GM21367 (cell line): ENCODE measurements at regions not wholly inside any gene's neighbourhood (a gene's known extent, or its start where the extent isn't known, plus 50 kb on each side); places are given as distances from the start of the nearest gene placed in this dataset.
"Not testable (repeated sequence)": the region's sequence is repeated elsewhere in the genome, so short reads cannot be mapped to it uniquely, and the experiment has no call there.

ENCODE experiments used
- ATAC-seq: cut with Tn5 transposase; IDR thresholded peaks from one replicate; pipeline ENCODE4 v1.9.1; 2021; ENCODE audit not compliant: unreplicated experiment

DNA sequence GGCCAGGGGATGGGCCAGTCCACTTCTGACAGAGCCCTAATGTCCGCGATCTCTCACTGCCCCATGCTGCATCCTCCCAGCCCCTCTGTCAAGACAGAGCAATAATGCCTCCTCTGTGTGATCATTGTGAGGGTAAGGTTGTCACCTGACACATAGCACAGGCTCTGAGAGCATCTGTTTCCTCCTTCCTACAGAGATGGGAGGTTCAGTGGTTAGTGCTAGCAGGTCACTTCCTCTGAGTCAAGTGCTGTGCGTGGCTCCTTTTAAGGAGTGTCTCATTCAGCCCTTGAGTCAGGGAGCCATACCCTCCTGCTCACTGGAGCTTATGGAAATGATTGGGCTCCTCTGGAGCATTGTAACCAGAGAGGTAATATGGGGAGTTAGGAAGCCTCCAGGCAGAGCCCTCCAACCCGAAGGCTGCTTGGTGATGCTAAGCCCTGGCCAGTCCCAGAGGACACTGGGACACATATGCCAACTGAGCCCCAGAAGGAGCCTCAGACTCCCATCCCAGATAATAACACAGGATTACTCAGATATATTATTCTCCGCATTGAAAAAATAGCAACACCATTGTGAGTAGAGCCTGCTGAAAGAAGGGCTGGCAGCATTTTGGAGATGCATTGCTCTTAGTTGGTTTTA lies 189.0 kb downstream of the GALNT1 start:
- no peak for ATAC-seq

DNA sequence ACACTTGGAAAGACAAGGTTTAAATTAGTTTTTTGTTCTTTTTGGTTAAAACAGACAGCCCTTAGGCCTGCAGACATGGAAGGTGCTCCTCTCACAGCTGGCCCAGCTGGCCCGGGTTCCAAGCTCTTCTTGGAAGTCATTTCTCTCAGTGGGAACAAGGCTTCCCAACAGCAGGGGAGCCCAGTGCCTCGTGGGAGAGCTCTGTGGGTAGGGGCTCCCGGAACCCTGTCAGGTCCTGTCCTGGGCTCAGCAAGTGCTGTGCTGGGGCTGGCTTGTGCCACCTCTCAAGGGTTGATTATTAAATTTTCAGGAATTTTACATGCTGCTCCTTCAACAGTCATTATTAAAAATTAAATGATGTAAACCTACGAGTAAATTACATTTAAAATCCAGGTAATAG lies 189.6 kb downstream of the GALNT1 start:
- no peak for ATAC-seq

DNA sequence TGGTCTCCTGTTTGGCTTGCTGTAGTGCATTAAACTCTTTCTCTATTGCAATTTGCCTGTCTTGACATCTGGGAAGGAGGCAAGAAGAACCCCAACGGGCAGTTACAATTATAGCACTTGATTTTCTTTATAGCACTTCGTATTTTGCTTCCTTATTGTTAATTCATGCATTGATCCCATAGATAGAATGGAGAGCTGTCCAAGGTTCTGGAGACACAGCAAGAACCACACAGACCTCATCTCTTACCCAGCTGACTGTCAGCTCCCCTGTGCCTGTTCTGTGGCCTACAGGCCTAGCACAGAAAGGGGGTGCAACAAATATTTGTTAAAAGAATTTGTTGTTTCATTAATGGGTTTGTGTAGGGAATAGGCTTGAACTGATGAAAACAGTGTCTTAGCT lies 194.3 kb downstream of the GALNT1 start:
- ATAC-seq: no peak

DNA sequence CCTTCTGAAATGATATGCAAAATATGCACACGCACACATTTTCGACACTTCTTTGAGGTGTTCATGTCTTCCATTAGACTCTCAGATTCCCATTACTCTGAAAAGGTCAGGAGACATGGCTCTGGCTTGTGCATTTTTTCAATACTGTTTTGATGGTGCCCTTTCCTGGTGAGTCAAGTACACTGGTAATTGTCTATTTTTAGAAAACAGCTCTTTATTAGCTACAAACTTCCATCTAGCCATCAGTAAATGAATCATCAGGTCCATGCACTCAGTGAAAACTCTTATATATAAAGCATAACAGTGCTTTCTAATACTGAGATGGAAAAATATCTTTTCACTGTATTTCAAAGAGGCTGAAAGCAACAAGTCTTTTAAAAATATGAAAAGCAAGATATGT lies 194.9 kb downstream of the GALNT1 start:
- no peak for ATAC-seq

DNA sequence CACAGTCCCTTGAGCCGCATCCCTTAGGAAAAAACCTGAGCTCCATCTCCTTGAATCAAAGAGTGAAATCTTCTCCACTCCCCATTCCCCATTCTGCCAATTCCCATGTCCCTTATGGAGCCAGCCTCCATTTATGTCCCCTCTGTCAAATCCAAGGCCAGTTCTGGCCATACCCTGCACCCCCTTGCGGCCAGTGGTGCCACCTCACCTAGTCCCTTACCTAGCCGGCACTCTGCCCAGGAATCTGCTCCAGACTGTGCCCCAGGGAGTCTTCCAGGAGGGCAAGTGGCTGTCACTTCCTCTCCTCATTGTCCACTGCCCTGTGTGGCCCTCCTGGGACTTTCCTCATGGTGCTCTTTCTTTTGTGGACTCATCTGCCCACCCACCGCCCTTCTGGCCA lies 195.4 kb upstream of the RMP24 start:
- no peak for ATAC-seq

DNA sequence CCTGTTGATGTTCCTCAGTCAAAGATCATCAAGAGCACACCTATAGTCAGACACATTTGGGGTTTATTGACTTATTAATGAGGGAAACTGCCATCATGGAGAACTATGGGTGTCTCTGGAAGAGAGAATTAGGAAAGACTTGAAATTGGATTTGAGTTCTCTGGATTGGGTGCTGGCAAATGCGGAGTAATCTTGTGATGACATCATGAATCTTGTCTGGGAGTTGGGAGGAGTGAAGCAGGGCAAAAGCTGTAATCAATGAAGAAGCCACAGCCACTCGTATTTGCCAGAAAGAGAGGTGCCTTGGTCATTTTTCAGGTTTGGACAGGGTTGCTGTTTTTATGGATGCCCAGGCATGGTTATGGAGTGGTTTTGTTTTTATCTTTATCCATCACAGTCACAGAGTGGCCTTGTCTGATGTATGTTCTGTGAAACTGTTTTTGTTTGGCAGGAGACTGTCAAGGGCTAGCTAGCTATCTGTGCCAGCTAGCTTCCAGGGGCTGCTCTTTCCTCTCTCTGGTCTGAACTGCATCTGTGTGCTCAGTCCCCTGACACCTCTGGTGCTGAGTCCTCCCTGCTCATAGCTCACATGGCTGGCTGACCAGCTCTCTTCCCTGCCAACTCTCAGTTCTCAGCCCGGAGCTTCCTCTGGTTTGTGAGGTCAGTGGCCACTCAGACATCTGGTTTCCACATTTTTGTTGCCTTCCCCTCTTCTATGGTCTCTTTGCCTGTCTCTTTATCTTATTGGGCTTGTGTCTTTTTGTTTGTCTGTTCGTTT lies 193.4 kb upstream of the RMP24 start:
- ATAC-seq: no peak

DNA sequence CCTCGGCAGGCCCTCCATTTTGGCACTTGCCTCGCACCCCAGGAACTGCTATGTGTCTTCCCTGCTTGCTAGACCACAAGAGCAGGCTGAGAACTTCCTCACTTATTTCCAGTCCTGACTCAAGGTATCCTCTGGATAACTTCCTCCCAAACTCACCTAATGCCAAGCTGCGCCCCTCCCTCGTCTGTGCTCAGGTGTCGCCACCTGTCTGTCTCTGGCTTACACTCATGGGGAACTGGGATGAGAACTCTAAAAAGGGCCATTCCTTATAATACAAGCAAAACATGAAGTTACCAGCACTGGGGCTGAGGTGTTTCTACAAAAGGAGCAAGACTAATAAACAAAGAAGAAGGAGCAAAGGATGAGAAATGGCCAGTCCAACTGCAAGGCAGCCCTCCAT lies 191.5 kb upstream of the RMP24 start:
- no peak for ATAC-seq

DNA sequence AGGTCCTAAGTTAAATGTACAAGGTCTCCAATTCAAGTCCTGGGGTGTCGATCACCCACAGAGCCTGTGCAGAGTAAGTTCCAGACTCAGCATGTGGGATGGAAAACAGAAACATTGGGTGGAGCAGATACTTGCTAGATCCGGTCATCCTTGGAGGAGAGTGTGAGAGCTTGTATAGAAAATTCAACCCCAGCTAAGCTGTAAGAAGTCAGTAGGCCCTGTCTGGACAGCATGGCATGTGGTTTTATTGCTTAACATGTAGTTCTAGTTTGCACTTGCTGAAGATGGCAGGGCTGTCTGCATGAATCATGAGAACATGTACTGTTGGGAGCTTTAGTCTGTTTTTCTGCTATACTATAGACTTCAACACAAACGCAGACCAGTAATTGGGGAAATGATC lies 189.6 kb upstream of the RMP24 start:
- no peak for ATAC-seq

DNA sequence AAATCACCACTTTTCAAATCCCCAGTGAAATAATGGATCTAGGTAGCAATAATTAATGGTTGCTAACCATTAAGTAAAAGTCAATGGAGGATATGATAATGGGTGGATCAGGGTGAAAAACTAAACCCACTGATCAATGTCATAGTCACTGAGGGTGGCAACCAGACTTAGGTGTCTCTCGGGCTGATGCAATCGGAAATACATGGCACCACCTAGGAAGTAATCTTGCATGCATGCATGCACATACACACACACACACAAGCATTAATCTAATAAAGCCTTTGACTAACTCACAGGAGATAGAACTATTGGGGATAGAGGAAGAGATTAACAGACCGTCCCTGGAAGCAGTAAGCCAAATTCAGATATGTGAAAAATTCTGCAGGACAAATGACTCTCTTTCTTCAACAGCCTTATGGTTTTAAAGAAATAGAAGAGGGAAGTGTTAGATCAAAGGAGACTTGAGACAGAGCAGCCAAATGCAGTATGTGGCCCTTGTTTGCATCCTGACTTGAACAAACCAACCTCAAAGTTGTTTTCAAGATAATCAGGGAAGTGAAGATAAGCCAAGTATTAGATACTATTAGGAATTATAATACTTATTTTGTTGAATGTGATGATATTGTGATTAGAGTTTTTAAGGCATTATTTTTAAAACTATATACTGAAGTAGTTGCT lies 186.0 kb upstream of the RMP24 start:
- ATAC-seq: no peak

DNA sequence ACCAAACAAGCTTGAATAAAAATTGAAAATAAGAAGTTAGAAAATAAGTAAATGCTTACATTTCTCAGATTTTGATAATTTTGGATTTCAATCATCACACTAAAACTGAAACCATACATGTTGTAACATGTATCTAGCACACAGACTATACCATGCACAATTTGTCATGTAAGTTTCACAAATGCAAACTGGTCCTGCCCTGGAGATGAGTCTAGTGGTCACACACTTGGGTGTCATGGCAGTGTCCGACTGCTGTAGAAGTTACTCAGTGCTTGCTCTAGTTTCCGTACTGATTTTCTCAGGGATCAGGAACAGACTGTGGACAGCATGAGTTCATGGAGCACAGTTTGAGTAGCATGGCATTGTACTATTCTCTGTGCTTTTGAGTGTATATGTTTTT lies 182.9 kb upstream of the RMP24 start:
- no peak for ATAC-seq

DNA sequence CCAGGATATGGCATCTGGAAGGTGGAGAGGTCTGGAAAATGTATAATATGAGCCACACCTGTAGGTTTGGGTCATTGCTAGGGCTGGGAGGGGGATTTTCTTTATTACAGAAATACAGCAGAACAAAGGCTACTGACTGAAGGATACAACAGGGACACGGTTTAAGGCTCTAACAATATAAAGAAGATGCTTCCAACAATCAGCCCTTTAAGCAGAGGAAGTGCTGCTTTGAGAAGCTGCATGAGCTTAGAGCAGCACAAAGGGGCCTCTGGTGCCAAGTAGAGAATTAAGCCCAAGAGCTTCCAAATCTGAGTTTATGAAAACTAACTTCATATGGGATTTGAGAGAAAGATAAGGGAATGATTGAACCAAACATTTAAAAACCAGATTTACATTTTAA lies 174.5 kb upstream of the RMP24 start:
- no peak for ATAC-seq

DNA sequence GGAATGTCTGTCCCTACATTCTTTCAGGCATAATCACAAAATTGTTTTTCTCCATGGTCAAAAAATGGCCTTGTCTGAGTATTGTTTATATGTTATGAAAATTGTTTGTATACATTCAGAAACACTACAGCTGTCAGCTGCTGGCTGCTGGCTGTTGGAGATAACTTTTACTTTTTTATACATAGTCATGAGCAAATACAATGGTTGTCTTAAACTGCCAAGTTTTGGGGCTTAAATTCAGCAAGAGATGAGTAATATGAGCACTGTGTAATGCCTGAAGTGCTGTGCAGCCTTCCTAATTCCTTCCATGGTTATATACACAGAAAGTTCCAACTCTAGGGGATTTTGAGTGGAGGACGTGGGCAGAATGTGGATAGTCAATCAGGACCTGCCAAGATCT lies 168.9 kb upstream of the RMP24 start:
- ATAC-seq: no peak

DNA sequence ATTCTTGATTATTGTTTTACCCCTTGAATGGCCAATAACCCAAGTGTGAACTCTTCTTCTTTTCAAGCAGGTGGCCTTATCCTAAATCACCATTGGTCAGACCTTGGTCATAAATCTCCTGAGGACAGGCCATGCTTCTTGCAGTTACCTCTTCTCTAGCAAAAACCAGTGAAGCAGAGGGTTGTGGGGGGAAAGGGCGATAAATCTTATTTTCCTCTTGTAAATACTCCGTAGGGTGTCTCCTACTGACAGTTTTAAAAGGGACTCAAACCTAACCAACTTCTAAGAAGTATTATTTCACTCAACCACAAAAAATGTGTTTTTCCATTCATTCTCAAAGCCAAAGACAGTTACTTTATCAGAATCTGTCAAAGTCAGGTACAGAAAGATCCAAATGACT lies 168.1 kb upstream of the RMP24 start:
- ATAC-seq: no peak

DNA sequence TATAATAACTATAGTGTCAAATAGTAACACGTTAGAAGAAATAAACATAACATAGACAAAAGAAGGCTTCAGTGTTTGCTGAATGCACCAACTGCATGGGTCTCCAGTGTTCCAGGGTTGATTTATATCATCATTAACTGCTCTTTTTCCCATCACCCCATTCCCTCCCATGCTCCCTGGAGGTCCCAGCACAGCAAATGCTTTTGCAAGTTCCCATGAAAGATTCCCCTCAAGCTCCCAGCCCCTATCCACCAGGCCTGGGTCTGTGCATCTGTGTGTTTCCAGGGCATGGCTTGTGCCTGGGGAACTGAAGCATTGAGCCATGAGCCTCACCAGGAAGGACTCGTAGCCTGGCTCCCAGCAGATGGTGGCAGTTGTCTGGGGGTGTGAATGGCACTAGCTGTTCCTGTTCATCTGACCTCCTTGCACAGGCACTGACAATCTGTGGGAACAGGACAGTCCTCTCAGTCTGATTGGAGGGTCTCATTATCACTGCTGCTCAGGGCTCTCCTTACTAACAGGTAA lies 164.6 kb upstream of the RMP24 start:
- no peak for ATAC-seq

DNA sequence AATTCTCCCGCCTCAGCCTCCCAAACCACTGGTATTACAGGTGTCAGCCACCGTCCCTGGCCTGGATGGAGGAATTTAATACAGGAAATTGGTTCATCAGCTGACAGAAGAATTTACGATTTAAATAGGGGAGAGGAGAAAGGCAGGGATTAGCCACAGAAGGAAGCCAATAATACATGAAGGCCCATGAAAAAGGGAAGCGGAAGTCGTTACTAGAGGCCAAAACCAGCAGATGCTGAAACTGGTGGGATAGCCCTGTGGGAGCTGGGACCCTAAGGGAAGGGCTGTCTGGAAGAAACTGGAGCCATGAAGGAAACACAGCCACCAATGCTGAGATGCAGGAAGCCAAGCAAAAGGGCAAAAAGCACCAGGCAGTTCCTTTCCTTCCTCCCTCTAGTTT lies 163.7 kb upstream of the RMP24 start:
- no peak for ATAC-seq

DNA sequence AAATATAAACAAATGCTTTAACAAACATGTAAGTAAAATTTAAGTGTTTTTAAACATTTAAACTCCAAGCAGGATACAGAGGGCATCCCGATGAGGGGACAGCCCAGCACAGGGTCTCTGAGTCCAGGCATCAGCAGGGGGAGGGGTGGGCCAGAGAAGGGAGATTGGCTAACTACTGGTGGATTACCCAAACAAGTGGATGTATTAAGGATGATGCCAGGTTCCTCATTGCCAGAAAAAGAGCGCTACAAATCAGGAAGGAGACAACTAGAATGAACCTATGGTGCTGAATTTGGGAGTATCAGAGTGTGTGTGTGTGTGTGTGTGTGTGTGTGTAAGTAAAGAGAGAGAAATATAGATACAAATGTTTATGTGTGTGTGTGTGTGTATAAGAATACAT lies 162.0 kb upstream of the RMP24 start:
- no peak for ATAC-seq

DNA sequence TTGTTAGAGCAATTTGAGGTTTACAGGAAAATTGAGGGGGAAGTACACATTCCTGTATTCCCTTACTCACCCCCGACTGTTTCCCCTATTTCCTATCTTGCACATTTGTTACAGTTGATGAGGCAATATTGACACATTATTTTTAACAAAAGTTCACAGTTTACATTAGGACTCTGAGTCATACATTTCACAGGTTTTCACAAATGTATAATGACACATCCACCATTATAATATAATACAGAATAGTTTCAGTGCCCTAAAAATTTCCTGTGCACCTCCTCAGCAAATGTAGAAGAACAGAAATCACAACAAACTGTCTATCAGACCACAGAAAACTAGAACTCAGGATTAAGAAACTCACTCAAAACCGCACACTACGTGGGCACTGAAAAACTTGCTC lies 160.6 kb upstream of the RMP24 start:
- no peak for ATAC-seq

DNA sequence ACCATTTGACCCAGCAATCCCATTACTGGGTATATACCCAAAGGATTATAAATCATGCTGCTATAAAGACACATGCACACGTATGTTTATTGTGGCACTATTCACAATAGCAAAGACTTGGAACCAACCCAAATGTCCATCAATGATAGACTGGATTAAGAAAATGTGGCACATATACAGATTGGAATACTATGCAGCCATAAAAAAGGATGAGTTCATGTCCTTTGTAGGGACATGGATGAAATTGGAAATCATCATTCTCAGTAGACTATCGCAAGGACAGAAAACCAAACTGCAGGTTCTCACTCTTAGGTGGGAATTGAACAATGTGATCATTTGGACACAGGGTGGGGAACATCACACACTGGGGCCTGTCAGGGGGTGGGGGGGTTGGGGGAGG lies 157.5 kb upstream of the RMP24 start:
- ATAC-seq: not testable (repeated sequence)

DNA sequence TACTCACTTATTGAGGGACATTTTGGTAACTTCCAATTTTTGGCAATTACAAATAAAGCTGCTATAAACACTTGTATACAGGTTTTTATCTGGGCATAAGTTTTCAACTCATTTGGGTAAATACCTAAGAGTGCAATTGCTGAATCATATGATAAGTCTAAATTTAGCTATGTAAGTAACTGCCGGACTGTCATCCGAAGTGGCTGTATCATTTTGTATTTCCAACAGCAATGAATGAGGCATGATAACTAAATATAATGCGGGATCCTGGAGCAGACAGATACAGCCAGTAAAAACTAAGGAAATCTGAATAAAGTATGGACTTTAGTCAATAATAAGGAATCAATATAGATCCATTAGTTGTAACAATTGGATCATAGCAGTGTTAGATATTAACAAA lies 156.5 kb upstream of the RMP24 start:
- ATAC-seq: no peak

DNA sequence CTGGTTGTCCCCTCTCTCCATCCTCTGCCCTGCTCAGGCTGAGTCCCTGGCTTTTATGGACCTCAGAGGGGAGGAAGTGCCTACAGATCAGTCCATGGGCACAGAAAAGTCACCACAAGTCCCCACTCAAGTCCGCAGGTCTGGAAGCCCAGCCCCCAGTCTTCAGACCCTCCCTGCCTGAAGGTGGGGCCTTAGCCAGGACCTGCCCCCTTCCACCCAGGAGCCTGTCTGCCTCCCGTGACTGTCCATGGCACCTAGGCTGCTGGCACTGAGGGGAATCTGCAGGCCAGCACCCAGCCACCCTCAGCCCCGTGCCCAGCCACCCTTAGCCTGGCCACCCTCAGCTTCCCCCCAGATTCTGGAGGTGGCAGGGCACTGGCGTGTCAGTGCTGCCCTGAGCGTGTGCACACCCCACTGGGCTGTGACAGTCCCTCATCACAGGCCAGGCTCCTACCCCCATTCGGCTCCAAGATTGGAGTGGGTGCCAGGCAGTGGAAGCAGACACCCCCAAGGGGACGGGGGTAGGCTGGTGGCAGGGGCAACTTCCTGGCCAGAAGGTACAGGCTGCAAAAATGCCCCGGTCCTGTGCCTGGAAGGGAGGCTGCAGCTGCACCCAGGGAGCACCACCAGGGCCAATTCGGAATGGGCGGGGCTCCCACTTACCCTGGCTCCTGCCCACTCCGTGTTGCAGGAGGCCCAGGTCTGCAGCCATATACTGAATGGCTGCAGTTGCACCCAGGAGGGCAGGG lies 154.7 kb upstream of the RMP24 start:
- ATAC-seq: no peak

DNA sequence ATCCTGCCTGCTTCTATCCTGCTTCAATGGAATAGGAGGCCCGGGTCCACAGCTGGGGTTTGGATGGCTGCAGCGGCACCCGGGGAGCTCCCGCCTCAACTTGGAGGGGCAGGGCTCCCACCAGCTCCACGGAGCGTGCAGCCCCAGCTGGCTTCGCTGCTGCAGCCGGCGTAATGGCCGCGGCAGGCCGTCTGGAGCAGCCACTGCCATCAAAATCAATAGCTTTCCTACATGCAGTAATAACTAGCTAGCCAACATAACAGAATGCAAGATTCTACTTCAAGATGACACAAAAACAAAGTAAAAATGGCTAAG lies 154.2 kb upstream of the RMP24 start:
- ATAC-seq: no peak

DNA sequence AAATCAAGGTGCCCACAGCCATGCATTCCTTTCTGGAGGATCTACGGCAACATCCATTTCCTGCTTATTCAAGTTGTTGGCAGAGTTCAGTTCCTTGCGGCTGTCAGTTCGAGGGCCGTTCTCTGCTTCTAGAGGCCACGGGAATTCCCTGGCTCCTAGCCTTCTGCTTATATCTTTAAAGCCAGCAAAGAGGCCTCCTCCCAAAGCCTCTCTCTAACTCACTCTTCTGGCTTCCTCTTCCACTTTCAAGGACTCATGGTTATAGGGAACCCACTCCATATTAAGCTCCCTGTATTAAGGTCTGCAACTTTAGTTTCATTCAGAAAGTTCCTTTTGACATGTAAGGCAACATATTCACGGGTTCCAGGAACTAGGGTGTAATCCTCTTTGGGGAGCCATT lies 150.1 kb upstream of the RMP24 start:
- ATAC-seq: no peak
